ENCODE measurements at regions not wholly inside any gene's neighbourhood (a gene's known extent, or its start where the extent isn't known, plus 50 kb on each side); places are given as distances from the start of the nearest gene placed in this dataset.
A peak's percentile ranks its signal among the peaks of the same experiment; 100 is the strongest.
"Not testable (repeated sequence)": the region's sequence is repeated elsewhere in the genome, so short reads cannot be mapped to it uniquely, and the experiment has no call there.

- DNase-seq (ENCODE audit: low spot score): no peak
Observed at GRCh38 chr22:26922806-26923205, 265.4 kb downstream of the MIAT start.

GRCh38 chr22:26923531-26923930 is 266.1 kb downstream of the MIAT start:
- no peak for DNase-seq (ENCODE audit: low spot score)

- no peak for DNase-seq (ENCODE audit: low spot score)
Observed at GRCh38 chr22:26927821-26928220, 270.4 kb downstream of the MIAT start.

GRCh38 chr22:26931471-26931870 is 274.1 kb downstream of the MIAT start:
- no peak for DNase-seq (ENCODE audit: low spot score)

- DNase-seq (ENCODE audit: low spot score): no peak
Observed at GRCh38 chr22:26933105-26933590, 275.8 kb downstream of the MIAT start.

- DNase-seq (ENCODE audit: low spot score): no peak
Observed at GRCh38 chr22:26937213-26937612, 279.8 kb downstream of the MIAT start.

- DNase-seq (ENCODE audit: low spot score): no peak
Observed at GRCh38 chr22:26939466-26939865, 282.1 kb downstream of the MIAT start.

- no peak for DNase-seq (ENCODE audit: low spot score)
Observed at GRCh38 chr22:26941896-26942636, 284.7 kb downstream of the MIAT start.

GRCh38 chr22:26942637-26942957 is 285.2 kb downstream of the MIAT start:
- no peak for DNase-seq (ENCODE audit: low spot score)

GRCh38 chr22:26945565-26945964 is 288.2 kb downstream of the MIAT start:
- no peak for DNase-seq (ENCODE audit: low spot score)

GRCh38 chr22:26949193-26949592 is 291.8 kb downstream of the MIAT start:
- DNase-seq (ENCODE audit: low spot score): peak; percentile 38

GRCh38 chr22:26951139-26951538 is 293.8 kb downstream of the MIAT start:
- not testable (repeated sequence) for DNase-seq (ENCODE audit: low spot score)

- DNase-seq (ENCODE audit: low spot score): no peak
Observed at GRCh38 chr22:26952004-26952403, 294.6 kb downstream of the MIAT start.

- no peak for DNase-seq (ENCODE audit: low spot score)
Observed at GRCh38 chr22:26952451-26953011, 295.1 kb downstream of the MIAT start.

- DNase-seq (ENCODE audit: low spot score): no peak
Observed at GRCh38 chr22:26953012-26953883, 295.9 kb downstream of the MIAT start.

GRCh38 chr22:26956371-26956770 is 299.0 kb downstream of the MIAT start:
- no peak for DNase-seq (ENCODE audit: low spot score)

- DNase-seq (ENCODE audit: low spot score): no peak
Observed at GRCh38 chr22:26957176-26957575, 299.8 kb downstream of the MIAT start.

- DNase-seq (ENCODE audit: low spot score): no peak
Observed at GRCh38 chr22:26957897-26958296, 300.5 kb downstream of the MIAT start.

- DNase-seq (ENCODE audit: low spot score): no peak
Observed at GRCh38 chr22:26958378-26958777, 301.0 kb downstream of the MIAT start.

- no peak for DNase-seq (ENCODE audit: low spot score)
Observed at GRCh38 chr22:26964642-26965041, 307.3 kb downstream of the MIAT start.

- DNase-seq (ENCODE audit: low spot score): no peak
Observed at GRCh38 chr22:26967282-26967681, 309.9 kb downstream of the MIAT start.

GRCh38 chr22:26968859-26969523 is 311.6 kb downstream of the MIAT start:
- peak; percentile 24 for DNase-seq (ENCODE audit: low spot score)
